HEK293 (cell line): ENCODE measurements at regions not wholly inside any gene's neighbourhood (a gene's known extent, or its start where the extent isn't known, plus 50 kb on each side); places are given as distances from the start of the nearest gene placed in this dataset.

Experiments used
- MEIS1 ChIP-seq: sonication (generic); formaldehyde crosslinking; IDR thresholded peaks from 2 replicates; pipeline ENCODE4 v1.8.1; 2022; ENCODE audit warnings: missing genetic modification reagents, mild to moderate bottlenecking, borderline replicate concordance
- ZNF549 ChIP-seq: fragments of 450-650 bp; IDR thresholded peaks from 2 replicates; pipeline ENCODE4 v1.5.1; 2018; ENCODE audit warnings: missing biosample characterization, missing genetic modification characterization, mild to moderate bottlenecking, inconsistent platforms, moderate library complexity
- TF ChIP-seq, protein P1 (sequence below): fragments of 450-650 bp; formaldehyde crosslinking; IDR thresholded peaks from 2 replicates; pipeline ENCODE4 v1.5.1; 2016; ENCODE audit warnings: missing biosample characterization, missing genetic modification characterization
- TF ChIP-seq, protein P2 (sequence below): fragments of 450-650 bp; formaldehyde crosslinking; IDR thresholded peaks from 2 replicates; pipeline ENCODE4 v1.5.1; 2017; ENCODE audit warnings: missing biosample characterization, missing genetic modification characterization
- TF ChIP-seq, protein P3 (sequence below): fragments of 450-650 bp; formaldehyde crosslinking; IDR thresholded peaks from 2 replicates; pipeline ENCODE4 v1.5.1; 2016; ENCODE audit warnings: missing biosample characterization, missing genetic modification characterization

GRCh38 chr7:16357921-16358320 is 63.4 kb downstream of the CRPPA start:
- no peak for TF ChIP-seq MEIS1
- TF ChIP-seq, protein P1, sequence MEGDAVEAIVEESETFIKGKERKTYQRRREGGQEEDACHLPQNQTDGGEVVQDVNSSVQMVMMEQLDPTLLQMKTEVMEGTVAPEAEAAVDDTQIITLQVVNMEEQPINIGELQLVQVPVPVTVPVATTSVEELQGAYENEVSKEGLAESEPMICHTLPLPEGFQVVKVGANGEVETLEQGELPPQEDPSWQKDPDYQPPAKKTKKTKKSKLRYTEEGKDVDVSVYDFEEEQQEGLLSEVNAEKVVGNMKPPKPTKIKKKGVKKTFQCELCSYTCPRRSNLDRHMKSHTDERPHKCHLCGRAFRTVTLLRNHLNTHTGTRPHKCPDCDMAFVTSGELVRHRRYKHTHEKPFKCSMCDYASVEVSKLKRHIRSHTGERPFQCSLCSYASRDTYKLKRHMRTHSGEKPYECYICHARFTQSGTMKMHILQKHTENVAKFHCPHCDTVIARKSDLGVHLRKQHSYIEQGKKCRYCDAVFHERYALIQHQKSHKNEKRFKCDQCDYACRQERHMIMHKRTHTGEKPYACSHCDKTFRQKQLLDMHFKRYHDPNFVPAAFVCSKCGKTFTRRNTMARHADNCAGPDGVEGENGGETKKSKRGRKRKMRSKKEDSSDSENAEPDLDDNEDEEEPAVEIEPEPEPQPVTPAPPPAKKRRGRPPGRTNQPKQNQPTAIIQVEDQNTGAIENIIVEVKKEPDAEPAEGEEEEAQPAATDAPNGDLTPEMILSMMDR (tag by site-specific recombination) = no peak
- TF ChIP-seq ZNF549 (tag by site-specific recombination) = no peak
- TF ChIP-seq, protein P2, sequence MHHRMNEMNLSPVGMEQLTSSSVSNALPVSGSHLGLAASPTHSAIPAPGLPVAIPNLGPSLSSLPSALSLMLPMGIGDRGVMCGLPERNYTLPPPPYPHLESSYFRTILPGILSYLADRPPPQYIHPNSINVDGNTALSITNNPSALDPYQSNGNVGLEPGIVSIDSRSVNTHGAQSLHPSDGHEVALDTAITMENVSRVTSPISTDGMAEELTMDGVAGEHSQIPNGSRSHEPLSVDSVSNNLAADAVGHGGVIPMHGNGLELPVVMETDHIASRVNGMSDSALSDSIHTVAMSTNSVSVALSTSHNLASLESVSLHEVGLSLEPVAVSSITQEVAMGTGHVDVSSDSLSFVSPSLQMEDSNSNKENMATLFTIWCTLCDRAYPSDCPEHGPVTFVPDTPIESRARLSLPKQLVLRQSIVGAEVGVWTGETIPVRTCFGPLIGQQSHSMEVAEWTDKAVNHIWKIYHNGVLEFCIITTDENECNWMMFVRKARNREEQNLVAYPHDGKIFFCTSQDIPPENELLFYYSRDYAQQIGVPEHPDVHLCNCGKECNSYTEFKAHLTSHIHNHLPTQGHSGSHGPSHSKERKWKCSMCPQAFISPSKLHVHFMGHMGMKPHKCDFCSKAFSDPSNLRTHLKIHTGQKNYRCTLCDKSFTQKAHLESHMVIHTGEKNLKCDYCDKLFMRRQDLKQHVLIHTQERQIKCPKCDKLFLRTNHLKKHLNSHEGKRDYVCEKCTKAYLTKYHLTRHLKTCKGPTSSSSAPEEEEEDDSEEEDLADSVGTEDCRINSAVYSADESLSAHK (tag by site-specific recombination) = no peak
- TF ChIP-seq, protein P3, sequence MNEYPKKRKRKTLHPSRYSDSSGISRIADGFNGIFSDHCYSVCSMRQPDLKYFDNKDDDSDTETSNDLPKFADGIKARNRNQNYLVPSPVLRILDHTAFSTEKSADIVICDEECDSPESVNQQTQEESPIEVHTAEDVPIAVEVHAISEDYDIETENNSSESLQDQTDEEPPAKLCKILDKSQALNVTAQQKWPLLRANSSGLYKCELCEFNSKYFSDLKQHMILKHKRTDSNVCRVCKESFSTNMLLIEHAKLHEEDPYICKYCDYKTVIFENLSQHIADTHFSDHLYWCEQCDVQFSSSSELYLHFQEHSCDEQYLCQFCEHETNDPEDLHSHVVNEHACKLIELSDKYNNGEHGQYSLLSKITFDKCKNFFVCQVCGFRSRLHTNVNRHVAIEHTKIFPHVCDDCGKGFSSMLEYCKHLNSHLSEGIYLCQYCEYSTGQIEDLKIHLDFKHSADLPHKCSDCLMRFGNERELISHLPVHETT (tag by site-specific recombination) = no peak
